Endothelial cell of umbilical vein (primary cell): ENCODE measurements at regions not wholly inside any gene's neighbourhood (a gene's known extent, or its start where the extent isn't known, plus 50 kb on each side); places are given as distances from the start of the nearest gene placed in this dataset.

Experiments
- BruUV-seq: library from RNA; stranded (reverse); fragments of 400-500 nt; replicated peaks from 2 replicates; lab custom pipeline; 2021; lab: Mats Ljungman, UMichigan
- CTCF ChIA-PET: fragments of 300-600, 350-600 bp; sonication (Branson Sonifier 250); formaldehyde crosslinking; loops from one replicate; lab custom pipeline; 2021; ENCODE audit warnings: antibody characterized with exemption, inconsistent platforms; lab: Charles Lee
- POLR2A ChIA-PET: fragments of 300-600, 350-600 bp; sonication (Branson Sonifier 250); formaldehyde crosslinking; loops from one replicate; lab custom pipeline; 2021; ENCODE audit warnings: antibody characterized with exemption, inconsistent platforms; lab: Charles Lee
- DNase-seq: peaks from one replicate; pipeline ENCODE4 v3.0.0-alpha.2; 2011; ENCODE audit warnings: low read depth, low spot score
- FAIRE-seq: peaks from 2 replicates; lab custom pipeline; 2011; peaks lifted over from hg19 to GRCh38; lab: Jason Lieb, UNC
- H2AFZ ChIP-seq: 2 replicates; pipeline ENCODE4 v1.6.0; 2012; ENCODE audit warnings: low read depth, low read length, control low read depth, inconsistent platforms
- H3K27ac ChIP-seq: 2 replicates; pipeline ENCODE4 v1.5.1; 2011; ENCODE audit warnings: low read depth, mild to moderate bottlenecking, control low read depth, low read length, moderate library complexity; ENCODE audit not compliant: insufficient read depth
- H3K27me3 ChIP-seq, 2 experiments: 2 replicates each; pipeline versions ENCODE4 v1.6.0 to v1.6.1; 2011; ENCODE audit warnings: low read length in 2 of 2, mixed read lengths in 1 of 2; ENCODE audit not compliant: control insufficient read depth in 2 of 2, insufficient read depth in 2 of 2
- H3K36me3 ChIP-seq, 2 experiments: 2 replicates in 1 of 2; 3 replicates in 1 of 2; pipeline ENCODE4 v1.5.1; 2011; ENCODE audit warnings: low read length in 2 of 2, mild to moderate bottlenecking in 1 of 2, moderate library complexity in 1 of 2; ENCODE audit not compliant: control insufficient read depth in 2 of 2, insufficient read depth in 2 of 2; ENCODE audit errors: extremely low read depth in 1 of 2
- H3K4me1 ChIP-seq: 3 replicates; pipeline ENCODE4 v1.5.1; 2011; ENCODE audit warnings: mild to moderate bottlenecking, low read length; ENCODE audit not compliant: control insufficient read depth, insufficient read depth; ENCODE audit errors: extremely low read depth
- H3K4me2 ChIP-seq: 2 replicates; pipeline ENCODE4 v1.6.1; 2011; ENCODE audit warnings: low read length, control low read depth, mixed read lengths; ENCODE audit not compliant: insufficient read depth
- H3K4me3 ChIP-seq, 3 experiments: fragments of 200-600 bp in 1 of 3; sonication (generic), shearing (Covaris generic) in 1 of 3; replicated peaks in 1 of 3; 2 replicates each; pipeline ENCODE4 v1.5.1; 2011 to 2016; ENCODE audit warnings: control low read depth in 3 of 3, low read length in 3 of 3, mild to moderate bottlenecking in 2 of 3, inconsistent platforms in 1 of 3, low read depth in 1 of 3, moderate library complexity in 1 of 3; ENCODE audit not compliant: insufficient read depth in 1 of 3
- H3K79me2 ChIP-seq: 2 replicates; pipeline ENCODE4 v1.6.0; 2012; ENCODE audit warnings: low read length, inconsistent platforms; ENCODE audit not compliant: control insufficient read depth, insufficient read depth
- H3K9ac ChIP-seq: replicated peaks from 2 replicates; pipeline ENCODE3; 2011; ENCODE audit warnings: low read length, control low read depth; ENCODE audit not compliant: insufficient read depth; ENCODE audit errors: extremely low read depth
- H3K9me1 ChIP-seq: replicated peaks from 3 replicates; pipeline ENCODE4 v1.6.0; 2011; ENCODE audit warnings: mild to moderate bottlenecking, low read length; ENCODE audit not compliant: control insufficient read depth, insufficient read depth; ENCODE audit errors: extremely low read depth
- H3K9me3 ChIP-seq: replicated peaks from 2 replicates; pipeline ENCODE4 v1.5.1; 2012; ENCODE audit warnings: low read length, inconsistent platforms; ENCODE audit not compliant: control insufficient read depth, insufficient read depth
- H4K20me1 ChIP-seq: replicated peaks from 2 replicates; pipeline ENCODE3; 2011; ENCODE audit warnings: mild to moderate bottlenecking, low read length; ENCODE audit not compliant: control insufficient read depth, insufficient read depth; ENCODE audit errors: extremely low read depth
- CTCF ChIP-seq, 2 donors: IDR thresholded peaks; 1 replicate in 1 of 2; 2 replicates in 1 of 2; pipeline ENCODE4 v1.5.1; 2011; ENCODE audit warnings: low read length in 2 of 2, mild to moderate bottlenecking in 2 of 2, moderate library complexity in 2 of 2, control low read depth in 1 of 2, inconsistent platforms in 1 of 2, low read depth in 1 of 2; ENCODE audit not compliant: insufficient read depth in 1 of 2; ENCODE audit errors: extremely low read depth in 1 of 2
- EZH2 ChIP-seq: IDR thresholded peaks from 2 replicates; pipeline ENCODE4 v1.6.1; 2012; ENCODE audit warnings: borderline replicate concordance, low read depth, mild to moderate bottlenecking, moderate library complexity, low read length, inconsistent platforms; ENCODE audit not compliant: severe bottlenecking
- FOS ChIP-seq: IDR thresholded peaks from 2 replicates; pipeline ENCODE4 v1.6.1; 2011; ENCODE audit warnings: mild to moderate bottlenecking, low read length, moderate library complexity, borderline replicate concordance; ENCODE audit not compliant: insufficient read depth
- GATA2 ChIP-seq: IDR thresholded peaks from 2 replicates; pipeline ENCODE4 v1.7.0; 2011; ENCODE audit warnings: low read depth, mild to moderate bottlenecking, moderate library complexity, mixed read lengths, low read length; ENCODE audit not compliant: insufficient read length, insufficient read depth
- JUN ChIP-seq: IDR thresholded peaks from 2 replicates; pipeline ENCODE4 v1.6.1; 2011; ENCODE audit warnings: borderline replicate concordance, low read depth; ENCODE audit not compliant: insufficient read length, insufficient read depth
- MAX ChIP-seq: IDR thresholded peaks from 2 replicates; pipeline ENCODE4 v1.6.1; 2011; ENCODE audit not compliant: insufficient read depth, insufficient read length
- MYC ChIP-seq: IDR thresholded peaks from one replicate; pipeline ENCODE4 v1.6.1; 2011; ENCODE audit warnings: mild to moderate bottlenecking, low read depth, low read length
- POLR2A ChIP-seq: IDR thresholded peaks from 2 replicates; pipeline ENCODE4 v1.6.1; 2012; ENCODE audit warnings: low read depth, mild to moderate bottlenecking, control low read depth, low read length
- POLR2AphosphoS5 ChIP-seq: IDR thresholded peaks from 2 replicates; pipeline ENCODE4 v1.6.1; 2012; ENCODE audit warnings: low read depth, mild to moderate bottlenecking, control low read depth, low read length, moderate library complexity; ENCODE audit not compliant: insufficient read depth
- dilution Hi-C: fragments of 300-500 bp; cut with MboI; formaldehyde crosslinking; loops from one replicate; pipeline ENCODE4 v1.15.0; 2019; ENCODE audit warnings: low sequenced_read_pairs; ENCODE audit not compliant: extremely low pct_ligation_motif_present
- intact Hi-C: fragments of 100-400 bp; cut with micrococcal nuclease; formaldehyde crosslinking; loops from one replicate; pipeline ENCODE4 v1.10.0; 2022

GRCh38 chr6:144702781-144703180 is 417.6 kb downstream of the UTRN start:
- intact Hi-C loops = no loop called here
- no peaks in the 10 kb centered on the region for H3K4me1 ChIP-seq
- CTCF ChIA-PET = no interaction called here

More at GRCh38 chr6:144702781-144703180, 417.6 kb downstream of the UTRN start:
- no peak overlapping the region for H3K4me3 ChIP-seq
- H3K9me1 ChIP-seq = no peaks in the 10 kb centered on the region
- H4K20me1 ChIP-seq = no peaks in the 10 kb centered on the region
- H3K27me3 ChIP-seq = no peaks in the 10 kb centered on the region
- TF ChIP-seq GATA2 (no peak), FOS (no peak), POLR2AphosphoS5 (no peak), POLR2A (no peak), JUN (no peak), MYC (no peak), EZH2 (no peak), CTCF (IDR thresholded peaks at IDR 0.05; ENCODE audit: extremely low read depth in 1 of 2, insufficient read depth in 1 of 2, low read depth in 1 of 2, low read length in 2 of 2) (no peak), MAX (no peak)
- no peak overlapping the region for H3K9ac ChIP-seq
- peaks cover 0 to 4% of the 10 kb centered on the region in 2 experiments for H3K36me3 ChIP-seq
- dilution Hi-C loops = no loop called here
- no peak overlapping the region for H2AFZ ChIP-seq
- no TSS peak for BruUV-seq
- H3K27ac ChIP-seq = no peak overlapping the region
- no peaks in the 10 kb centered on the region for H3K9me3 ChIP-seq
- no peak overlapping the region for H3K4me2 ChIP-seq
- POLR2A ChIA-PET = no interaction called here
- no peaks in the 10 kb centered on the region for H3K79me2 ChIP-seq
- DNase-seq (no peak), FAIRE-seq (no peak)
